Central memory CD8-positive, alpha-beta T cell (primary cell): ENCODE measurements at regions not wholly inside any gene's neighbourhood (a gene's known extent, or its start where the extent isn't known, plus 50 kb on each side); places are given as distances from the start of the nearest gene placed in this dataset.
"Not testable (repeated sequence)": the region's sequence is repeated elsewhere in the genome, so short reads cannot be mapped to it uniquely, and the experiment has no call there.

Experiments
- ATAC-seq: fragments of 150-1000 bp; cut with Tn5 transposase; replicated peaks from 2 replicates; pipeline ENCODE4 v1.10.0; 2022; ENCODE audit warnings: mild to moderate bottlenecking, moderate FRiP score, moderate number of reproducible peaks; ENCODE audit not compliant: poor library complexity, severe bottlenecking; ENCODE audit errors: extremely low read depth
- DNase-seq, 2 donors: peaks; one replicate each; pipeline ENCODE4 v3.0.0; 2021; ENCODE audit warnings: low spot score in 2 of 2
- H3K27ac Mint-ChIP-seq: one replicate; pipeline ENCODE4 v1.8.0; 2022; ENCODE audit warnings: low read depth, mild to moderate bottlenecking, moderate library complexity, mixed read lengths
- H3K27me3 Mint-ChIP-seq: one replicate; pipeline ENCODE4 v1.8.0; 2022; ENCODE audit warnings: mixed read lengths
- H3K36me3 Mint-ChIP-seq: one replicate; pipeline ENCODE4 v1.8.0; 2022; ENCODE audit warnings: mild to moderate bottlenecking, moderate library complexity, mixed read lengths; ENCODE audit not compliant: insufficient read depth
- H3K4me1 Mint-ChIP-seq: one replicate; pipeline ENCODE4 v1.8.0; 2022; ENCODE audit warnings: mixed read lengths
- H3K4me3 Mint-ChIP-seq: one replicate; pipeline ENCODE4 v1.8.0; 2022; ENCODE audit warnings: mild to moderate bottlenecking, moderate library complexity, mixed read lengths
- H3K9me3 Mint-ChIP-seq: one replicate; pipeline ENCODE4 v1.8.0; 2022; ENCODE audit warnings: mixed read lengths

GRCh38 chr10:125248489-125248888 is 88.1 kb upstream of the CTBP2 start:
- Mint-ChIP-seq H3K9me3 (peaks cover 6% of the 10 kb centered on the region), H3K27me3 (no peaks in the 10 kb centered on the region), H3K4me3 (no peak overlapping the region), H3K36me3 (no peaks in the 10 kb centered on the region), H3K27ac (no peak overlapping the region), H3K4me1 (no peaks in the 10 kb centered on the region)
- ATAC-seq (no peak), DNase-seq (no peak)

GRCh38 chr10:125247576-125247975 is 87.2 kb upstream of the CTBP2 start:
- no peaks in the 10 kb centered on the region for H3K36me3 Mint-ChIP-seq
- H3K9me3 Mint-ChIP-seq: no peaks in the 10 kb centered on the region
- DNase-seq: no peak
- no peaks in the 10 kb centered on the region for H3K4me1 Mint-ChIP-seq
- H3K27me3 Mint-ChIP-seq: no peaks in the 10 kb centered on the region
- no peak overlapping the region for H3K4me3 Mint-ChIP-seq
- no peak for ATAC-seq
- no peak overlapping the region for H3K27ac Mint-ChIP-seq

GRCh38 chr10:125243532-125244253 is 83.3 kb upstream of the CTBP2 start:
- no peak for DNase-seq
- no peaks in the 10 kb centered on the region for H3K27me3 Mint-ChIP-seq
- no peak for ATAC-seq
- no peaks in the 10 kb centered on the region for H3K4me1 Mint-ChIP-seq
- no peak overlapping the region for H3K27ac Mint-ChIP-seq
- no peak overlapping the region for H3K4me3 Mint-ChIP-seq
- no peaks in the 10 kb centered on the region for H3K36me3 Mint-ChIP-seq
- no peaks in the 10 kb centered on the region for H3K9me3 Mint-ChIP-seq

GRCh38 chr10:125238682-125239081 is 78.3 kb upstream of the CTBP2 start:
- no peak for ATAC-seq
- peaks cover 20% of the 10 kb centered on the region for H3K27me3 Mint-ChIP-seq
- DNase-seq: no peak
- H3K9me3 Mint-ChIP-seq: peaks cover 6% of the 10 kb centered on the region
- no peaks in the 10 kb centered on the region for H3K36me3 Mint-ChIP-seq
- no peak overlapping the region for H3K27ac Mint-ChIP-seq
- no peak overlapping the region for H3K4me3 Mint-ChIP-seq
- no peaks in the 10 kb centered on the region for H3K4me1 Mint-ChIP-seq

- H3K27me3 Mint-ChIP-seq: peaks cover 20% of the 10 kb centered on the region
- no peak overlapping the region for H3K4me3 Mint-ChIP-seq
- DNase-seq (no peak), ATAC-seq (no peak)
- H3K4me1 Mint-ChIP-seq: no peaks in the 10 kb centered on the region
- H3K27ac Mint-ChIP-seq: no peak overlapping the region
- H3K9me3 Mint-ChIP-seq: peaks cover 6% of the 10 kb centered on the region
- peaks cover 2% of the 10 kb centered on the region for H3K36me3 Mint-ChIP-seq
Measured at GRCh38 chr10:125236091-125236490, 75.7 kb upstream of the CTBP2 start.

GRCh38 chr10:125235093-125236069 is 75.0 kb upstream of the CTBP2 start:
- Mint-ChIP-seq H3K36me3 (peaks cover 2% of the 10 kb centered on the region), H3K4me1 (no peaks in the 10 kb centered on the region), H3K27me3 (peaks cover 20% of the 10 kb centered on the region), H3K27ac (no peak overlapping the region), H3K9me3 (peaks cover 6% of the 10 kb centered on the region), H3K4me3 (no peak overlapping the region)
- ATAC-seq (no peak), DNase-seq (no peak)

GRCh38 chr10:125234576-125234975 is 74.2 kb upstream of the CTBP2 start:
- H3K9me3 Mint-ChIP-seq, H3K36me3 Mint-ChIP-seq, DNase-seq, H3K4me3 Mint-ChIP-seq, H3K27ac Mint-ChIP-seq, H3K4me1 Mint-ChIP-seq, ATAC-seq: not testable (repeated sequence)
- H3K27me3 Mint-ChIP-seq: peaks cover 20% of the 10 kb centered on the region

GRCh38 chr10:125233726-125234125 is 73.4 kb upstream of the CTBP2 start:
- ATAC-seq (no peak), DNase-seq (no peak)
- Mint-ChIP-seq H3K4me3 (no peak overlapping the region), H3K36me3 (peaks cover 2% of the 10 kb centered on the region), H3K27me3 (peaks cover 20% of the 10 kb centered on the region), H3K4me1 (no peaks in the 10 kb centered on the region), H3K27ac (no peak overlapping the region), H3K9me3 (peaks cover 6% of the 10 kb centered on the region)

- peaks cover 2% of the 10 kb centered on the region for H3K36me3 Mint-ChIP-seq
- H3K4me1 Mint-ChIP-seq: no peaks in the 10 kb centered on the region
- H3K27me3 Mint-ChIP-seq: peaks cover 20% of the 10 kb centered on the region
- no peak overlapping the region for H3K4me3 Mint-ChIP-seq
- ATAC-seq (no peak), DNase-seq (no peak)
- no peak overlapping the region for H3K27ac Mint-ChIP-seq
- H3K9me3 Mint-ChIP-seq: no peaks in the 10 kb centered on the region
Measured at GRCh38 chr10:125232841-125233240, 72.5 kb upstream of the CTBP2 start.

- DNase-seq: no peak
- Mint-ChIP-seq H3K4me1 (no peaks in the 10 kb centered on the region), H3K4me3 (no peak overlapping the region), H3K27me3 (peaks cover 20% of the 10 kb centered on the region), H3K9me3 (no peaks in the 10 kb centered on the region), H3K27ac (no peak overlapping the region), H3K36me3 (peaks cover 2% of the 10 kb centered on the region)
- ATAC-seq: no peak
Measured at GRCh38 chr10:125231813-125232475, 71.6 kb upstream of the CTBP2 start.

GRCh38 chr10:125231116-125231812 is 70.9 kb upstream of the CTBP2 start:
- ATAC-seq (no peak), DNase-seq (no peak)
- H3K4me3 Mint-ChIP-seq: no peak overlapping the region
- no peaks in the 10 kb centered on the region for H3K9me3 Mint-ChIP-seq
- H3K27ac Mint-ChIP-seq: no peak overlapping the region
- no peaks in the 10 kb centered on the region for H3K4me1 Mint-ChIP-seq
- H3K27me3 Mint-ChIP-seq: peaks cover 16% of the 10 kb centered on the region
- peaks cover 2% of the 10 kb centered on the region for H3K36me3 Mint-ChIP-seq

- H3K36me3 Mint-ChIP-seq: peaks cover 2% of the 10 kb centered on the region
- H3K4me1 Mint-ChIP-seq: no peaks in the 10 kb centered on the region
- H3K4me3 Mint-ChIP-seq: no peak overlapping the region
- DNase-seq (no peak), ATAC-seq (no peak)
- peaks cover 6% of the 10 kb centered on the region for H3K27me3 Mint-ChIP-seq
- no peak overlapping the region for H3K27ac Mint-ChIP-seq
- H3K9me3 Mint-ChIP-seq: no peaks in the 10 kb centered on the region
Measured at GRCh38 chr10:125230251-125230650, 69.9 kb upstream of the CTBP2 start.
